ENCODE measurements at regions not wholly inside any gene's neighbourhood (a gene's known extent, or its start where the extent isn't known, plus 50 kb on each side); places are given as distances from the start of the nearest gene placed in this dataset.
"Not testable (repeated sequence)": the region's sequence is repeated elsewhere in the genome, so short reads cannot be mapped to it uniquely, and the experiment has no call there.

DNA sequence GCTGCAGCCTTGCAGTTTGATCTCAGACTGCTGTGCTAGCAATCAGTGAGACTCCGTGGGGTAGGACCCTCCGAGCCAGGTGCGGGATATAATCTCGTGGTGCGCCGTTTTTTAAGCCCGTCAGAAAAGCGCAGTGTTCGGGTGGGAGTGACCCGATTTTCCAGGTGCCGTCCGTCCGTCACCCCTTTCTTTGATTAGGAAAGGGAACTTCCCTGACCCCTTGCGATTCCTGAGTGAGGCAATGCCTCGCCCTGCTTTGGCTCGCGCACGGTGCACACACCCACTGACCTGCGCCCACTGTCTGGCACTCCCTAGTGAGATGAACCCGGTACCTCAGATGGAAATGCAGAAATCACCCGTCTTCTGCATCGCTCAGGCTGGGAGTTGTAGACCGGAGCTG, 203.2 kb downstream of the SNCAIP start:
- not testable (repeated sequence) for DNase-seq

GRCh38 chr5:122515709-122516431, 203.8 kb downstream of the SNCAIP start:
- DNase-seq = peak; percentile 56 to 64

DNA sequence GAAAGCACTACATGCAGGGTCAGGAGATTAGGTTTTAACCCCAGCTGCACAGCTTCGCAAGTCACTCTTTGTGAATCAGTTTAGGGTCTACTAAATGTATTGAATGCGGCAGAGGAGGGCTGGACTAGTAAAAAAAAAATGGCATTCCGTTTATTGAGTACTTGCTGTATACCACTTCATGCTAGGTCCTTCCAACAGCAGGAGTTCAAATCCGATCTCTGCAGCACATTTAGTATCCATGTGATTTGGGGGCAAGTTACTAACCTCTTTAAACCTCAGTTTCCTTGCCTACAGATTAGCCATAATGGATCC, 204.4 kb downstream of the SNCAIP start:
- DNase-seq = no peak

GRCh38 chr5:122517091-122517490, 205.1 kb downstream of the SNCAIP start:
- DNase-seq = no peak

GRCh38 chr5:122523776-122524175, 211.7 kb downstream of the SNCAIP start:
- no peak for DNase-seq

- DNase-seq = no peak
Measured at GRCh38 chr5:122527547-122527946, 215.5 kb downstream of the SNCAIP start.

DNA sequence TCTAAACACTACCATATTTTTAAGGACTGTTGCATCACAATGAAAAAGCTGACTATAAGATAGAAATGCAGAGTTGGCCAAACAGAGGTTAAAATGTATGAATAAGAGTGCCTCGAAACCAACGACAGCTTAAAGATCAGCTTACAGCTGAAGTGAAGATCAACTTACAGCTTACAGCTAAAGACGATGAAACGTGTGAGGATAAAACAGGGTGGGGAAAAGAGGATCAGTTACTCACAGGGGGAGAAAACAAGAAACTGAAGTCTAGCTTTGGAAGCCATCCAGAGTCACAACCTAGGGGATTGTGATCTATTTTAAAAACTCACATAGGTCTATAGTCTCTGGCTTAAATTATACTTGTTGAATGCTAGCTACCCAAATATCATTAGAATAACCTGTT, 220.0 kb downstream of the SNCAIP start:
- DNase-seq = no peak

GRCh38 chr5:122533825-122534224, 221.8 kb downstream of the SNCAIP start:
- no peak for DNase-seq

GRCh38 chr5:122534829-122535228, 222.8 kb downstream of the SNCAIP start:
- DNase-seq = no peak

GRCh38 chr5:122541388-122541787, 229.4 kb downstream of the SNCAIP start:
- DNase-seq = no peak

- no peak for DNase-seq
Measured at GRCh38 chr5:122545986-122546385, 228.9 kb upstream of the SNX2 start.

DNA sequence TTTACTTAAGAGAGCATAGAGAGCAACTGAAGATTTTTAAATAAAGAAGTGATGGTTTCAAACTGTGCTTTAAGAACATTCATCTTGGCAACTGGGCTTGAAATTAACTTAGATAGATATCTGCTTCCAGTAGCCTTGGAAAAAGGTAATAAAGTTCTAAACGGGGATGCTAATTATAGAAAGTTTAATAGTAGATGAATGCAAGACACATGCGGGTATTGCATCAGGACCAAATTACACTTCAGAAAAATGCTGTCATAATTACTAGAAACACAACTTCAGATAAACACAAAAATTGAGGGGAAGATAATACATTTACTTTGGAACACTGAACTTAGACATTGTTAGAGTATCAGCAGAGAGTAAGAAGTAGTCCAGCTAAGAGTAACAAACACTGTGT, 227.7 kb upstream of the SNX2 start:
- no peak for DNase-seq

GRCh38 chr5:122547669-122548068, 227.2 kb upstream of the SNX2 start:
- DNase-seq = no peak

GRCh38 chr5:122559676-122560075, 215.2 kb upstream of the SNX2 start:
- DNase-seq = no peak

- DNase-seq = peak in 1 of 2 donors; percentile 5
Measured at GRCh38 chr5:122561209-122561608, 213.7 kb upstream of the SNX2 start.

GRCh38 chr5:122565331-122565730, 209.5 kb upstream of the SNX2 start:
- no peak for DNase-seq

- no peak for DNase-seq
Measured at GRCh38 chr5:122576256-122577016, 198.4 kb upstream of the SNX2 start.

- no peak for DNase-seq
Measured at GRCh38 chr5:122581629-122582028, 193.3 kb upstream of the SNX2 start.

- peak in 1 of 2 donors; percentile 8 for DNase-seq
Measured at GRCh38 chr5:122584411-122585300, 190.2 kb upstream of the SNX2 start.

DNA sequence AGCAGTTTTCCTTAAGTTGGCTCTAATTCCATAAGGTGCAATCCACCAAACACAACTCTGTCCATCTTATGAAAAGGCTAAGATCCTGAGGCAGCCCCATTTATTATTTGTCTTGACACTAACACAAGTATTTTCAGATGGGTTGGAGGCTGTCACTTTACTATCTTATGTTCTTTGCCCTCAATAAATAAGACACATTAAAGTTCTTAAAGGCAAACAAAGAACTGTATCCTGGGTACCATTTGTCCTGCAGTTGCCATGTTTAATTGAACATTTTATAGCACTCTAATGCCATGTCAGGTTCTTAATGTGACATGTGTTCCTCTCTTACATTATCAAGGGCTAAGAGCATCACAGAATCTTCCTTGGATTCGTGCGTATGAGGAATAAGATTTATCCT, 189.5 kb upstream of the SNX2 start:
- no peak for DNase-seq

GRCh38 chr5:122586351-122586750, 188.5 kb upstream of the SNX2 start:
- no peak for DNase-seq

GRCh38 chr5:122591828-122592227, 183.1 kb upstream of the SNX2 start:
- DNase-seq = no peak

GRCh38 chr5:122599000-122599399, 175.9 kb upstream of the SNX2 start:
- DNase-seq = no peak
